Body of pancreas (tissue), 4 donors: ENCODE measurements at regions not wholly inside any gene's neighbourhood (a gene's known extent, or its start where the extent isn't known, plus 50 kb on each side); places are given as distances from the start of the nearest gene placed in this dataset.

Experiments used
- ATAC-seq: fragments of 150-250 bp; one replicate; pipeline ENCODE4 v1.9.1; 2016
- DNase-seq, 4 donors: peaks; one replicate each; pipeline ENCODE4 v3.0.0-alpha.2; 2019
- H3K27ac ChIP-seq, 4 donors: fragments of 200-600 bp; sonication (generic); 1 replicate in 3 of 4; 2 replicates in 1 of 4; pipeline versions ENCODE4 v1.5.1 to v1.6.1; 2016 to 2019; ENCODE audit warnings: mild to moderate bottlenecking in 1 of 4, mixed read lengths in 1 of 4, moderate library complexity in 1 of 4
- H3K27me3 ChIP-seq, 2 donors: fragments of 200-600 bp; sonication (generic); one replicate each; pipeline ENCODE4 v1.6.0; 2016; ENCODE audit warnings: mild to moderate bottlenecking in 1 of 2
- H3K36me3 ChIP-seq, 2 donors: fragments of 200-600 bp; sonication (generic); replicated peaks in 1 of 2; 2 replicates each; pipeline ENCODE4 v1.5.1; 2016; ENCODE audit warnings: low read depth in 2 of 2; ENCODE audit not compliant: insufficient read depth in 1 of 2
- H3K4me1 ChIP-seq: fragments of 200-600 bp; sonication (generic); one replicate; pipeline ENCODE4 v1.6.0; 2016
- H3K4me3 ChIP-seq, 2 donors: fragments of 200-600 bp; sonication (generic); 1 replicate in 1 of 2; 2 replicates in 1 of 2; pipeline ENCODE4 v1.5.1; 2016 to 2019
- H3K9me3 ChIP-seq, 3 donors: fragments of 200-600 bp; sonication (generic); 1 replicate in 2 of 3; 2 replicates in 1 of 3; pipeline ENCODE4 v1.5.1; 2016
- CTCF ChIP-seq, 7 experiments: fragments of 450-650 bp in 4 of 7; fragments of 200-600 bp in 3 of 7; sonication (generic) in 3 of 7; IDR thresholded peaks; one replicate each; pipeline ENCODE4 v1.5.1; 2016 to 2019; ENCODE audit warnings: antibody characterized with exemption in 7 of 7
- POLR2A ChIP-seq, 3 donors: fragments of 450-650 bp; IDR thresholded peaks; one replicate each; pipeline ENCODE4 v1.6.1; 2016; ENCODE audit warnings: antibody characterized with exemption in 3 of 3, mild to moderate bottlenecking in 2 of 3
- WGBS, 2 donors: methylation state at CpG; one replicate each; pipeline ENCODE4 v1.1.5; 2017; 5-methylcytosine and 5-hydroxymethylcytosine counted together
- intact Hi-C: fragments of 100-400 bp; cut with DNase I; formaldehyde crosslinking; loops from one replicate; pipeline ENCODE4 v1.15.1; 2023

DNA sequence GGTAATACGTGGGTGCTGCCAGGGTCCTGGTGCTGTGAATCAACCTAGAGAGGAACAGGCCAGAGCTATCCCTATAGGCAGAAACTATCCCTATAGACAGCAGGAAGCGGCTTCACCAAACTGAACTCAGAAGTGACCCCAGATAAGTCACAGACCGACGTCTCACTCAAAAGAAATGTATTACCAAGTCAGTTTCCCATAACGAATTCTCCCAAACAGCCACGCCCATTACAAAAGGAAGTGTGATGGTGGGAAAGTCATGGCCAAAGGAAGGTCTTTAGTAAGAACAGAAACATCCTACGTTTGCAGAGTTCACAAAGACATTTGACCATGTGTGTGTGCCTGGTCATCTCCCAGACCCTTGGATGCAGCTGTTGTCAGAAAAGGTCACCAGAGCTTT, 470.8 kb upstream of the ADARB2 start:
- Histone ChIP-seq H3K27me3 (peaks cover 0 to 4% of the 10 kb centered on the region in 2 donors), H3K27ac (no peak overlapping the region), H3K4me1 (peaks cover 6% of the 10 kb centered on the region), H3K4me3 (no peak overlapping the region), H3K9me3 (no peaks in the 10 kb centered on the region), H3K36me3 (no peaks in the 10 kb centered on the region)
- intact Hi-C loops, result no loop called here
- WGBS, 2 donors, result 69 to 73% methylated on average over 7 of the region's 7 CpGs
- DNase-seq, result no peak
- TF ChIP-seq POLR2A (IDR thresholded peaks at IDR 0.05), result no peak
- no peak for TF ChIP-seq CTCF (IDR thresholded peaks at IDR 0.05)
- no peak for ATAC-seq

GRCh38 chr10:2207246-2207922, 470.1 kb upstream of the ADARB2 start:
- ATAC-seq (no peak), DNase-seq (no peak)
- TF ChIP-seq CTCF (IDR thresholded peaks at IDR 0.05) (no peak), POLR2A (IDR thresholded peaks at IDR 0.05) (no peak)

GRCh38 chr10:2205406-2205805, 468.1 kb upstream of the ADARB2 start:
- Histone ChIP-seq H3K4me3 (no peak overlapping the region), H3K9me3 (no peaks in the 10 kb centered on the region), H3K36me3 (no peaks in the 10 kb centered on the region), H3K27me3 (peaks cover 0 to 4% of the 10 kb centered on the region in 2 donors), H3K27ac (no peak overlapping the region), H3K4me1 (peaks cover 5% of the 10 kb centered on the region)
- intact Hi-C loops, result no loop called here
- WGBS, 2 donors, result 39 to 61% methylated on average over 2 of the region's 2 CpGs
- DNase-seq (no peak), ATAC-seq (no peak)
- no peak for TF ChIP-seq CTCF (IDR thresholded peaks at IDR 0.05)
- no peak for TF ChIP-seq POLR2A (IDR thresholded peaks at IDR 0.05)

More at GRCh38 chr10:2207246-2207922, 470.1 kb upstream of the ADARB2 start:
- intact Hi-C loops, result no loop called here
- Histone ChIP-seq H3K27me3 (peaks cover 0 to 4% of the 10 kb centered on the region in 2 donors), H3K4me1 (peaks cover 6% of the 10 kb centered on the region), H3K36me3 (no peaks in the 10 kb centered on the region), H3K4me3 (no peak overlapping the region), H3K9me3 (no peaks in the 10 kb centered on the region), H3K27ac (no peak overlapping the region)
- WGBS, 2 donors, result 82 to 87% methylated on average over 27 of the region's 27 CpGs

DNA sequence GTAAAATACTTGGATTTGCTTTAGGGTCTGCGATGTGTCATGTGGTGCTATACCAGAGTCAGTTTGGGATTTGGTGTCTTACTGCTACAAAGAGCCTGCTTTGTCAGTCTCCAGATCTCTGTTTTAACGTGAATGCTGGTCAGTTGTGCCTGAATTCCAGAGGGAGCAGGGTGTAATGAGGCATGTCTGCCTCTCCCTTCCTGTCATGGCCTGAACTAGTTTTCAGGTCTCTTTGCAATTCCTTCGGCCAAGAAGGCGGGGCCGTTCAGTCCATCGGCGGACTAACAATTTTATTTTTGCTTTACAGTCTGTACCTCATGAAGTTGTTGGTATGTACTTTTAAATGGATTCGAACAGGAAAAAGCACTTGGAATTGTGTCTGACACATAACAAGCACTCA, 465.1 kb upstream of the ADARB2 start:
- no peak for DNase-seq
- Histone ChIP-seq H3K4me3 (no peak overlapping the region), H3K9me3 (peaks cover 0 to 3% (median 0%) of the 10 kb centered on the region in 3 donors), H3K4me1 (no peaks in the 10 kb centered on the region), H3K27ac (no peak overlapping the region), H3K36me3 (no peaks in the 10 kb centered on the region), H3K27me3 (no peaks in the 10 kb centered on the region)
- WGBS, 2 donors, result 51 to 56% methylated on average over 8 of the region's 8 CpGs
- intact Hi-C loops, result no loop called here
- TF ChIP-seq POLR2A (IDR thresholded peaks at IDR 0.05) (no peak), CTCF (IDR thresholded peaks at IDR 0.05) (no peak)
- ATAC-seq, result no peak

DNA sequence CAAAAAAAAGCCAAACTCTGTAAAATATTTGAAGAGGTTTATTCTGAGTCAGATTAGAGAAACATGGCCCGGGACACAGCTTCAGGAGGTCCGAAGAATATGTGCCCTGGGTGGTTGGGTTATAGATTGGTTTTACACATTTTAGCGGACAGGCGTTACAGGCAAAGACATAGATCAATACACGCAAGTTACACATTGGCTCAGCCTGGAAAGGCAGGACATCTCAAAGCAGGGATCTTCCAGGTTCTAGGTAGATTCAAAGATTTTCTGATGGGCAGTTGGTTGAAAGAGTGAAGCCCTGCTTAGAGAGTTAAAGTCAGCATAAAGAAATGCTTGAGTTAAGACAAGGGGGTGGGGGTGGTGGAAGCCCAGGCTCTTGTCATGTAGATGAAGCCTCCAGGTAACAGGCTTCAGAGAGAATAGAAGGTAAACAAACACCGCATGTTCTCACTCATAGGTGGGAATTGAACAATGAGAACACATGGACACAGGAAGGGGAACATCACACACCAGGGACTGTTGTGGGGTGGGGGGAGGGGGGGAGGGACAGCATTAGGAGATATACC, 464.3 kb upstream of the ADARB2 start:
- no peak overlapping the region for H3K27ac ChIP-seq
- peaks cover 0 to 6% (median 0%) of the 10 kb centered on the region in 3 donors for H3K9me3 ChIP-seq
- no peaks in the 10 kb centered on the region for H3K36me3 ChIP-seq
- 46 to 48% methylated on average over 6 of the region's 6 CpGs for WGBS, 2 donors
- intact Hi-C loops, result no loop called here
- no peak overlapping the region for H3K4me3 ChIP-seq
- ATAC-seq (no peak), DNase-seq (no peak)
- H3K27me3 ChIP-seq, result no peaks in the 10 kb centered on the region
- TF ChIP-seq POLR2A (IDR thresholded peaks at IDR 0.05) (no peak), CTCF (IDR thresholded peaks at IDR 0.05) (no peak)
- H3K4me1 ChIP-seq, result no peaks in the 10 kb centered on the region
